Liver (tissue), 7 donors: ENCODE measurements at regions not wholly inside any gene's neighbourhood (a gene's known extent, or its start where the extent isn't known, plus 50 kb on each side); places are given as distances from the start of the nearest gene placed in this dataset.

Source experiments
- DNase-seq: peaks from one replicate; pipeline ENCODE4 v3.0.0-alpha.2; 2017; ENCODE audit warnings: low spot score
- H3K27ac ChIP-seq, 2 donors: one replicate each; pipeline ENCODE4 v1.7.0; 2013; ENCODE audit warnings: inconsistent platforms in 2 of 2, low read length in 2 of 2, control low read depth in 1 of 2, low read depth in 1 of 2, mild to moderate bottlenecking in 1 of 2
- H3K27me3 ChIP-seq, 4 donors: one replicate each; pipeline versions ENCODE4 v1.6.1 to v1.7.0; 2013; ENCODE audit warnings: low read length in 3 of 4, inconsistent platforms in 1 of 4, mild to moderate bottlenecking in 1 of 4, moderate library complexity in 1 of 4; ENCODE audit not compliant: control insufficient read depth in 4 of 4, insufficient read depth in 4 of 4
- H3K36me3 ChIP-seq, 4 donors: one replicate each; pipeline versions ENCODE4 v1.6.1 to v1.7.0; 2013; ENCODE audit warnings: low read length in 3 of 4, mild to moderate bottlenecking in 3 of 4, low read depth in 1 of 4, moderate library complexity in 1 of 4; ENCODE audit not compliant: control insufficient read depth in 4 of 4, insufficient read depth in 3 of 4
- H3K4me1 ChIP-seq, 4 donors: one replicate each; pipeline versions ENCODE4 v1.6.1 to v1.7.0; 2013; ENCODE audit warnings: low read length in 3 of 4, mild to moderate bottlenecking in 3 of 4, moderate library complexity in 1 of 4; ENCODE audit not compliant: control insufficient read depth in 4 of 4, insufficient read depth in 4 of 4
- H3K4me3 ChIP-seq, 3 donors: one replicate each; pipeline versions ENCODE4 v1.6.1 to v1.7.0; 2013; ENCODE audit warnings: low read length in 3 of 3, control low read depth in 1 of 3, low read depth in 1 of 3, mild to moderate bottlenecking in 1 of 3
- H3K9ac ChIP-seq, 2 donors: one replicate each; pipeline ENCODE4 v1.7.0; 2013; ENCODE audit warnings: low read length in 2 of 2, mild to moderate bottlenecking in 2 of 2, moderate library complexity in 2 of 2, control low read depth in 1 of 2, low read depth in 1 of 2
- H3K9me3 ChIP-seq, 4 donors: one replicate each; pipeline versions ENCODE4 v1.6.1 to v1.7.0; 2013; ENCODE audit warnings: low read length in 3 of 4; ENCODE audit not compliant: control insufficient read depth in 4 of 4
- FOXA1 ChIP-seq: IDR thresholded peaks from 2 replicates; pipeline ENCODE4 v1.6.1; 2016; ENCODE audit warnings: antibody characterized with exemption
- FOXA2 ChIP-seq: IDR thresholded peaks from 2 replicates; pipeline ENCODE4 v1.6.1; 2016; ENCODE audit warnings: antibody characterized with exemption
- GABPA ChIP-seq, 2 donors: IDR thresholded peaks in 1 of 2; conservative IDR thresholded peaks in 1 of 2; 2 replicates each; pipeline ENCODE4 v1.6.1; 2016; ENCODE audit warnings: antibody characterized with exemption in 2 of 2, mild to moderate bottlenecking in 1 of 2, moderate library complexity in 1 of 2
- HNF4A ChIP-seq, 2 donors: conservative IDR thresholded peaks; 2 replicates each; pipeline ENCODE4 v1.6.1; 2016; ENCODE audit warnings: antibody characterized with exemption in 2 of 2, mild to moderate bottlenecking in 2 of 2
- JUND ChIP-seq, 2 donors: IDR thresholded peaks; 2 replicates each; pipeline ENCODE4 v1.6.1; 2016; ENCODE audit warnings: antibody characterized with exemption in 2 of 2
- MAX ChIP-seq: IDR thresholded peaks from 2 replicates; pipeline ENCODE4 v1.6.1; 2016; ENCODE audit warnings: antibody characterized with exemption
- NR2F2 ChIP-seq: IDR thresholded peaks from 2 replicates; pipeline ENCODE4 v1.6.1; 2016; ENCODE audit warnings: antibody characterized with exemption
- RAD21 ChIP-seq, 2 donors: IDR thresholded peaks; 2 replicates each; pipeline ENCODE4 v1.6.1; 2016; ENCODE audit warnings: antibody characterized with exemption in 2 of 2, mild to moderate bottlenecking in 2 of 2
- RXRA ChIP-seq, 2 donors: IDR thresholded peaks; 2 replicates each; pipeline ENCODE4 v1.6.1; 2017 to 2018; ENCODE audit warnings: antibody characterized with exemption in 2 of 2, mild to moderate bottlenecking in 1 of 2
- SP1 ChIP-seq: IDR thresholded peaks from 2 replicates; pipeline ENCODE4 v1.6.1; 2018; ENCODE audit warnings: antibody characterized with exemption, mild to moderate bottlenecking
- TAF1 ChIP-seq: conservative IDR thresholded peaks from 2 replicates; pipeline ENCODE4 v1.6.1; 2016; ENCODE audit warnings: antibody characterized with exemption, mild to moderate bottlenecking
- WGBS: extraction: QIAGEN DNeasy Blood & Tissue Kit; methylation state at CpG from one replicate; pipeline ENCODE4 v1.1.7; 2013; 5-methylcytosine and 5-hydroxymethylcytosine counted together
- TF ChIP-seq, protein P1 (sequence below): IDR thresholded peaks from 2 replicates; pipeline ENCODE4 v1.6.1; 2016; ENCODE audit warnings: antibody characterized with exemption, mild to moderate bottlenecking
- TF ChIP-seq, protein P2 (sequence below): IDR thresholded peaks from 2 replicates; pipeline ENCODE4 v1.6.1; 2016; ENCODE audit warnings: antibody characterized with exemption
- donor health status: healthy.
- donor health status: healthy.
- donor health status: healthy.
- donor health status: healthy.

- H3K27ac ChIP-seq, result no peak overlapping the region
- H3K4me3 ChIP-seq, result no peak overlapping the region
- H3K27me3 ChIP-seq, result no peaks in the 10 kb centered on the region
- no peak for TF ChIP-seq FOXA1
- TF ChIP-seq, protein P1, sequence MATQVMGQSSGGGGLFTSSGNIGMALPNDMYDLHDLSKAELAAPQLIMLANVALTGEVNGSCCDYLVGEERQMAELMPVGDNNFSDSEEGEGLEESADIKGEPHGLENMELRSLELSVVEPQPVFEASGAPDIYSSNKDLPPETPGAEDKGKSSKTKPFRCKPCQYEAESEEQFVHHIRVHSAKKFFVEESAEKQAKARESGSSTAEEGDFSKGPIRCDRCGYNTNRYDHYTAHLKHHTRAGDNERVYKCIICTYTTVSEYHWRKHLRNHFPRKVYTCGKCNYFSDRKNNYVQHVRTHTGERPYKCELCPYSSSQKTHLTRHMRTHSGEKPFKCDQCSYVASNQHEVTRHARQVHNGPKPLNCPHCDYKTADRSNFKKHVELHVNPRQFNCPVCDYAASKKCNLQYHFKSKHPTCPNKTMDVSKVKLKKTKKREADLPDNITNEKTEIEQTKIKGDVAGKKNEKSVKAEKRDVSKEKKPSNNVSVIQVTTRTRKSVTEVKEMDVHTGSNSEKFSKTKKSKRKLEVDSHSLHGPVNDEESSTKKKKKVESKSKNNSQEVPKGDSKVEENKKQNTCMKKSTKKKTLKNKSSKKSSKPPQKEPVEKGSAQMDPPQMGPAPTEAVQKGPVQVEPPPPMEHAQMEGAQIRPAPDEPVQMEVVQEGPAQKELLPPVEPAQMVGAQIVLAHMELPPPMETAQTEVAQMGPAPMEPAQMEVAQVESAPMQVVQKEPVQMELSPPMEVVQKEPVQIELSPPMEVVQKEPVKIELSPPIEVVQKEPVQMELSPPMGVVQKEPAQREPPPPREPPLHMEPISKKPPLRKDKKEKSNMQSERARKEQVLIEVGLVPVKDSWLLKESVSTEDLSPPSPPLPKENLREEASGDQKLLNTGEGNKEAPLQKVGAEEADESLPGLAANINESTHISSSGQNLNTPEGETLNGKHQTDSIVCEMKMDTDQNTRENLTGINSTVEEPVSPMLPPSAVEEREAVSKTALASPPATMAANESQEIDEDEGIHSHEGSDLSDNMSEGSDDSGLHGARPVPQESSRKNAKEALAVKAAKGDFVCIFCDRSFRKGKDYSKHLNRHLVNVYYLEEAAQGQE, result no peak
- no peak for TF ChIP-seq FOXA2
- TF ChIP-seq MAX, result no peak
- TF ChIP-seq, protein P2, sequence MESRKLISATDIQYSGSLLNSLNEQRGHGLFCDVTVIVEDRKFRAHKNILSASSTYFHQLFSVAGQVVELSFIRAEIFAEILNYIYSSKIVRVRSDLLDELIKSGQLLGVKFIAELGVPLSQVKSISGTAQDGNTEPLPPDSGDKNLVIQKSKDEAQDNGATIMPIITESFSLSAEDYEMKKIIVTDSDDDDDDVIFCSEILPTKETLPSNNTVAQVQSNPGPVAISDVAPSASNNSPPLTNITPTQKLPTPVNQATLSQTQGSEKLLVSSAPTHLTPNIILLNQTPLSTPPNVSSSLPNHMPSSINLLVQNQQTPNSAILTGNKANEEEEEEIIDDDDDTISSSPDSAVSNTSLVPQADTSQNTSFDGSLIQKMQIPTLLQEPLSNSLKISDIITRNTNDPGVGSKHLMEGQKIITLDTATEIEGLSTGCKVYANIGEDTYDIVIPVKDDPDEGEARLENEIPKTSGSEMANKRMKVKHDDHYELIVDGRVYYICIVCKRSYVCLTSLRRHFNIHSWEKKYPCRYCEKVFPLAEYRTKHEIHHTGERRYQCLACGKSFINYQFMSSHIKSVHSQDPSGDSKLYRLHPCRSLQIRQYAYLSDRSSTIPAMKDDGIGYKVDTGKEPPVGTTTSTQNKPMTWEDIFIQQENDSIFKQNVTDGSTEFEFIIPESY, result no peak
- no peak for TF ChIP-seq NR2F2
- no peak for TF ChIP-seq JUND (IDR thresholded peaks at IDR 0.05)
- no peak for TF ChIP-seq TAF1
- no peaks in the 10 kb centered on the region for H3K36me3 ChIP-seq
- no peak for DNase-seq
- H3K9ac ChIP-seq, result no peak overlapping the region
- H3K4me1 ChIP-seq, result no peaks in the 10 kb centered on the region
- 91% methylated on average over 1 of the region's 1 CpG for WGBS
- no peaks in the 10 kb centered on the region for H3K9me3 ChIP-seq
Measured at GRCh38 chrY:21121065-21121464, 365.2 kb downstream of the RPS4Y2 start.

DNA sequence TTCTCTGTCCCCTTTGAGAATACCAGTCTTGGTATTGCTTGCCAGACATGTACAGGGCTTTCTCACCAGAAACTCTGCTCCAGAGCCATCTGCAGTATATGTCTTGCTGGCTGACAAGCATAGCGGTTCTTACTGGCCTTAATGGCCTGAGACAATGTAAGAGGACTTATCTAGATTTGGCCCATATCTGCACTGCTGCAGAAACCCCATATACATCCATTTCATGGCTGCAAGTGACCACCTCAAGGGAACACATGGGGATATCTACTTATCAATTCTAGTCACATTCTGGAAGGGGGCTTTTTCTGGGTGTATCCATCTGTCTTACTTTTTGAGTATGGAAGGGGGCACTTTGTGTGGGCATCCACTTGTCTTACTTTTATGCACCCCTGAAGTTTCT, 375.5 kb upstream of the RBMY1B start:
- no peaks in the 10 kb centered on the region for H3K4me1 ChIP-seq
- 73% methylated on average over 1 of the region's 1 CpG for WGBS
- no peak overlapping the region for H3K27ac ChIP-seq
- H3K9me3 ChIP-seq, result no peaks in the 10 kb centered on the region
- H3K27me3 ChIP-seq, result no peaks in the 10 kb centered on the region
- no peak overlapping the region for H3K4me3 ChIP-seq
- H3K9ac ChIP-seq, result no peak overlapping the region
- H3K36me3 ChIP-seq, result no peaks in the 10 kb centered on the region
- DNase-seq, result no peak
- TF ChIP-seq, protein P1, result no peak
- TF ChIP-seq SP1 (no peak), GABPA (IDR thresholded peaks at IDR 0.05 in 1 of 2, conservative IDR thresholded peaks at IDR 0.05 in 1 of 2) (no peak), RAD21 (IDR thresholded peaks at IDR 0.05) (no peak), FOXA1 (no peak), HNF4A (conservative IDR thresholded peaks at IDR 0.05) (no peak), RXRA (IDR thresholded peaks at IDR 0.05) (no peak)
